AG09309 (cell line): ENCODE measurements at regions not wholly inside any gene's neighbourhood (a gene's known extent, or its start where the extent isn't known, plus 50 kb on each side); places are given as distances from the start of the nearest gene placed in this dataset.

Experiments used
- DNase-seq: peaks from one replicate; pipeline ENCODE4 v3.0.0-alpha.2; 2010; ENCODE audit warnings: low read depth
- H3K4me3 ChIP-seq: 2 replicates; pipeline ENCODE4 v1.5.1; 2011; ENCODE audit warnings: mild to moderate bottlenecking, low read depth, low read length, moderate library complexity; ENCODE audit not compliant: control insufficient read depth
- CTCF ChIP-seq: IDR thresholded peaks from 2 replicates; pipeline ENCODE4 v1.5.1; 2011; ENCODE audit warnings: mild to moderate bottlenecking, low read depth, low read length, inconsistent platforms; ENCODE audit not compliant: insufficient read depth, control insufficient read depth; ENCODE audit errors: missing control alignments

DNA sequence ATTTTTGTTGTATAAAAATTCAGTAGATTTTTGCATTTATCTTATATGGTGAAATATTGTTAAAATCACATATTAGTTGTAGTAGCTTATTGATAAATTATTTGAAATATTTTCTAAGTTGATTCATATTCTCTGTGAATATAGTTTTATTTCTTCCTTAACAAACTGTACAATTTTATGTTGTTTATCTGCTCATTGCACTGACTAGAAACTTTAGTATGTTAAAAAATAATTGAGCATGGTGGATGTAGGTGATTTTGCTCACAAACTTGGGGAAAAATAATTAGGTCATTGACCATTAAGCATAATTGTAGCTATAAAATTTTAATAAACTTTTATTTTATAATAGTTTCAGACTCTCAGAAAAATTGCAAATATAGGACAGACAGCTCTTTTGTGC is 1445.3 kb upstream of the MIR17HG start:
- TF ChIP-seq CTCF, result no peak
- no peak for DNase-seq
- H3K4me3 ChIP-seq, result no peak overlapping the region

GRCh38 chr13:89903115-89903514 is 1444.4 kb upstream of the MIR17HG start:
- no peak overlapping the region for H3K4me3 ChIP-seq
- no peak for TF ChIP-seq CTCF
- no peak for DNase-seq

- no peak overlapping the region for H3K4me3 ChIP-seq
- DNase-seq, result no peak
- no peak for TF ChIP-seq CTCF
Observed at GRCh38 chr13:89910166-89910565, 1437.3 kb upstream of the MIR17HG start.

DNA sequence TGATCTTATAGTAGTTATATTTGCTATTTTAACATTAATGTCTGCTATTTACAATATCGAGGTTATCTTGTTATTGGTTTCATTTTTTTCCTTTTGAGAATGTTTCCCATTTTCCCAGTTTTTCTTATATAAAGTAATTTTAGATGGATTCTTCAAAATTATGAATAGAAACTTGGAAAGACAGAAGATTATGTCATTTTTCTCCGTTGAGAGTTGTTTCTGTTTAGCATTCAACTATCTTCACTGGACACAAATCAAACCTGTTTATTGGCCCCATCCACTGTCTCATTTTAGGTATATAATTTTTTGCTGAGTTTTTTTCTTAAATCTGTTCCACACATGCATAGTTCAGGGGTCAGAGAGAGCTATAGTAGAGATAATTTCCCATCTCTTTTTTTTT is 1430.9 kb upstream of the MIR17HG start:
- H3K4me3 ChIP-seq, result no peak overlapping the region
- no peak for DNase-seq
- TF ChIP-seq CTCF, result no peak

DNA sequence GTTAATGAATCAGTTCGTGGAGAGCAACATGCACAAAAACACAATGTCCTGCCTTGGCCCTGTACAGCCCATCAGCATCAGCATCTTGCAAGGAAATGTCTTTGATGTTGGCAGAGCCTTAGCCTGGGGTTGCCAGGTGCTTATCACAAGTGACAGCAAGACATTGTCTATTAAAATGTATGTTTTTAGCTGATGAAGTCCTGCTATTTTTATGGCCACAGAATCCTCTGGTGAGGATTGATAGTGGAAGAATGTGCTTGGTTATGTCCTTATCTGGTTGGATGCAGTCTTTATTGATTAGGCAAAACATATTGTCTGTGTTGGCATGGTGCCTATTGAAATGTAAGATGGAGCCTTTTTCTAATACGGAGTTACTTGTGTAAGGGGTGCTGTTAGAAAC is 1427.0 kb upstream of the MIR17HG start:
- DNase-seq, result no peak
- TF ChIP-seq CTCF, result no peak
- H3K4me3 ChIP-seq, result no peak overlapping the region

- no peak overlapping the region for H3K4me3 ChIP-seq
- no peak for DNase-seq
- TF ChIP-seq CTCF, result no peak
Observed at GRCh38 chr13:89923052-89923451, 1424.4 kb upstream of the MIR17HG start.

DNA sequence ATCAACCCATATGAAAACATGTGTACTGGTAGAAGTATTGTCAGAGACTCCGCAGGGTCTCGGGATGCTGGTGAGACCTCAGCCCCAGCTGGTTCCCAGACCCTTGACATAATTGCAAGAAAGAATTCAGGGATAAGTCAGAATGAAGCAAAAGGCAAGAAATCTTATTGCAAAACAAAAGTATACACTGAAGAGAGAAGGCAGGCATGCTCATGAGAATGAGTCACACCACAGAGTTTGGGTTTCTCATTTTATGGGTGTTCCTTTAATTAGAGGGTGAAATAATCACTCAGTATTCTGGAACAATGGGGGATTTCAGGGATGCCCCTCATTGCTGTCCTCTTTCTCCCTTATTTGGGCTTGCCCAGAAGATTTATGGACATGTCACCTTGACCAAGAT is 1423.8 kb upstream of the MIR17HG start:
- H3K4me3 ChIP-seq, result no peak overlapping the region
- DNase-seq, result no peak
- no peak for TF ChIP-seq CTCF
